ENCODE measurements at regions not wholly inside any gene's neighbourhood (a gene's known extent, or its start where the extent isn't known, plus 50 kb on each side); places are given as distances from the start of the nearest gene placed in this dataset.

DNA sequence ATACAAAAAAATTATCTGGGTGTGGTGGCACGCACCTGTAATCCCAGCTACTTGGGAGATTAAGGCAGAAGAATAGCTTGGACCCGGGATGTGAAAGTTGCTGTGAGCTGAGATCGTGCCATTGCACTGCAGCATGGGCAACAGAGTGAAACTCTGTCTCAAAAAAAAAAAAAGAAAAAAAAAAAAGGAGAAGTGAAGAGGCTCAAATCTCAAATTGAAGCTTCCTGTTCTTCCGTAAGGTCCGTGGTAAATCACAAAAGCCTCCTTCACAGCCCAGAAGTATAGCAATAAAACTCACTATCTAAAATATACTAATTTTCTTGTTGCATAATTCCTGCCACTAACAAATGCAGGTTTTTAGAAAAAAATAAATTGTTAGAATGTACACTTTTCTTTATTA, 498.2 kb upstream of the BRINP3 start:
- no peak for TF ChIP-seq SUZ12 (IDR thresholded peaks at IDR 0.05; ENCODE audit: extremely low read depth, insufficient read depth, insufficient read length)
- TF ChIP-seq ZNF274 (IDR thresholded peaks at IDR 0.05; ENCODE audit: low read depth, low read length), result no peak

All from NT2/D1 (cell line).